ENCODE measurements at regions not wholly inside any gene's neighbourhood (a gene's known extent, or its start where the extent isn't known, plus 50 kb on each side); places are given as distances from the start of the nearest gene placed in this dataset.

DNA sequence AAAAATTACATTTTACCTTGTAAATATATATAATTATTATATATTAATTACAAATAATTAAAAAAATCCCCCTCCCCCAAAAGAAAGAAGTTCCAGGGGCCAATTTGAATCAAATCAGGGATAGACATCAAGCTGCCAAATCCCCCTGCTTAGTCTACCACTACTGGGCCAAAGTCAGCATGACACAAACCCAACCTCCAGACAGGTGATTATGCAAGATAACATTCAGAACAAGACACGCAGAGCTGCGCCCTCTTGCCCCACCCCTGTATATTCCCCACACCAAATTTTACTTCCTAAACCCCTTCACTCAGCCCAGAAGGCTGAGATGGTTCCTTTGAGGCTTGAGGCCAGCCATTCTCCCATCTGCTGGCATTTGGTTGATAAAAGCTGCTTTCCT is 2059.1 kb upstream of the CDH6 start:
- TF ChIP-seq POLR2AphosphoS5 (IDR thresholded peaks at IDR 0.05; ENCODE audit: low read depth, low read length) (no peak), RFX5 (IDR thresholded peaks at IDR 0.05; ENCODE audit: low read length) (no peak), SMC3 (IDR thresholded peaks at IDR 0.05; ENCODE audit: low read depth, low read length) (no peak), GABPA (IDR thresholded peaks at IDR 0.05; ENCODE audit: low read depth) (no peak), FOXM1 (IDR thresholded peaks at IDR 0.05; ENCODE audit: low read depth) (no peak), RCOR1 (IDR thresholded peaks at IDR 0.05; ENCODE audit: low read length) (no peak), EP300 (IDR thresholded peaks at IDR 0.05; ENCODE audit: borderline replicate concordance in 1 of 2, low read depth in 1 of 2, low read length in 1 of 2) (no peak), MXI1 (IDR thresholded peaks at IDR 0.05; ENCODE audit: low read depth, low read length) (no peak), GATA2 (CRISPR knock-in tag; IDR thresholded peaks at IDR 0.05) (no peak)
- TF ChIP-seq, protein P1, sequence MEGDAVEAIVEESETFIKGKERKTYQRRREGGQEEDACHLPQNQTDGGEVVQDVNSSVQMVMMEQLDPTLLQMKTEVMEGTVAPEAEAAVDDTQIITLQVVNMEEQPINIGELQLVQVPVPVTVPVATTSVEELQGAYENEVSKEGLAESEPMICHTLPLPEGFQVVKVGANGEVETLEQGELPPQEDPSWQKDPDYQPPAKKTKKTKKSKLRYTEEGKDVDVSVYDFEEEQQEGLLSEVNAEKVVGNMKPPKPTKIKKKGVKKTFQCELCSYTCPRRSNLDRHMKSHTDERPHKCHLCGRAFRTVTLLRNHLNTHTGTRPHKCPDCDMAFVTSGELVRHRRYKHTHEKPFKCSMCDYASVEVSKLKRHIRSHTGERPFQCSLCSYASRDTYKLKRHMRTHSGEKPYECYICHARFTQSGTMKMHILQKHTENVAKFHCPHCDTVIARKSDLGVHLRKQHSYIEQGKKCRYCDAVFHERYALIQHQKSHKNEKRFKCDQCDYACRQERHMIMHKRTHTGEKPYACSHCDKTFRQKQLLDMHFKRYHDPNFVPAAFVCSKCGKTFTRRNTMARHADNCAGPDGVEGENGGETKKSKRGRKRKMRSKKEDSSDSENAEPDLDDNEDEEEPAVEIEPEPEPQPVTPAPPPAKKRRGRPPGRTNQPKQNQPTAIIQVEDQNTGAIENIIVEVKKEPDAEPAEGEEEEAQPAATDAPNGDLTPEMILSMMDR (IDR thresholded peaks at IDR 0.05) = no peak
- TF ChIP-seq, protein P2, sequence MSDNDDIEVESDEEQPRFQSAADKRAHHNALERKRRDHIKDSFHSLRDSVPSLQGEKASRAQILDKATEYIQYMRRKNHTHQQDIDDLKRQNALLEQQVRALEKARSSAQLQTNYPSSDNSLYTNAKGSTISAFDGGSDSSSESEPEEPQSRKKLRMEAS (IDR thresholded peaks at IDR 0.05; ENCODE audit: low read depth) = no peak
- TF ChIP-seq, protein P3, sequence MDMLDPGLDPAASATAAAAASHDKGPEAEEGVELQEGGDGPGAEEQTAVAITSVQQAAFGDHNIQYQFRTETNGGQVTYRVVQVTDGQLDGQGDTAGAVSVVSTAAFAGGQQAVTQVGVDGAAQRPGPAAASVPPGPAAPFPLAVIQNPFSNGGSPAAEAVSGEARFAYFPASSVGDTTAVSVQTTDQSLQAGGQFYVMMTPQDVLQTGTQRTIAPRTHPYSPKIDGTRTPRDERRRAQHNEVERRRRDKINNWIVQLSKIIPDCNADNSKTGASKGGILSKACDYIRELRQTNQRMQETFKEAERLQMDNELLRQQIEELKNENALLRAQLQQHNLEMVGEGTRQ (IDR thresholded peaks at IDR 0.05; ENCODE audit: borderline replicate concordance, low read depth, low read length) = no peak
- TF ChIP-seq, protein P4, sequence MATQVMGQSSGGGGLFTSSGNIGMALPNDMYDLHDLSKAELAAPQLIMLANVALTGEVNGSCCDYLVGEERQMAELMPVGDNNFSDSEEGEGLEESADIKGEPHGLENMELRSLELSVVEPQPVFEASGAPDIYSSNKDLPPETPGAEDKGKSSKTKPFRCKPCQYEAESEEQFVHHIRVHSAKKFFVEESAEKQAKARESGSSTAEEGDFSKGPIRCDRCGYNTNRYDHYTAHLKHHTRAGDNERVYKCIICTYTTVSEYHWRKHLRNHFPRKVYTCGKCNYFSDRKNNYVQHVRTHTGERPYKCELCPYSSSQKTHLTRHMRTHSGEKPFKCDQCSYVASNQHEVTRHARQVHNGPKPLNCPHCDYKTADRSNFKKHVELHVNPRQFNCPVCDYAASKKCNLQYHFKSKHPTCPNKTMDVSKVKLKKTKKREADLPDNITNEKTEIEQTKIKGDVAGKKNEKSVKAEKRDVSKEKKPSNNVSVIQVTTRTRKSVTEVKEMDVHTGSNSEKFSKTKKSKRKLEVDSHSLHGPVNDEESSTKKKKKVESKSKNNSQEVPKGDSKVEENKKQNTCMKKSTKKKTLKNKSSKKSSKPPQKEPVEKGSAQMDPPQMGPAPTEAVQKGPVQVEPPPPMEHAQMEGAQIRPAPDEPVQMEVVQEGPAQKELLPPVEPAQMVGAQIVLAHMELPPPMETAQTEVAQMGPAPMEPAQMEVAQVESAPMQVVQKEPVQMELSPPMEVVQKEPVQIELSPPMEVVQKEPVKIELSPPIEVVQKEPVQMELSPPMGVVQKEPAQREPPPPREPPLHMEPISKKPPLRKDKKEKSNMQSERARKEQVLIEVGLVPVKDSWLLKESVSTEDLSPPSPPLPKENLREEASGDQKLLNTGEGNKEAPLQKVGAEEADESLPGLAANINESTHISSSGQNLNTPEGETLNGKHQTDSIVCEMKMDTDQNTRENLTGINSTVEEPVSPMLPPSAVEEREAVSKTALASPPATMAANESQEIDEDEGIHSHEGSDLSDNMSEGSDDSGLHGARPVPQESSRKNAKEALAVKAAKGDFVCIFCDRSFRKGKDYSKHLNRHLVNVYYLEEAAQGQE (IDR thresholded peaks at IDR 0.05; ENCODE audit: low read depth, low read length) = no peak

Data from SK-N-SH (cell line).